AML-193 (cell line): ENCODE measurements at regions not wholly inside any gene's neighbourhood (a gene's known extent, or its start where the extent isn't known, plus 50 kb on each side); places are given as distances from the start of the nearest gene placed in this dataset.

ENCODE experiments used
- DNase-seq, 2 experiments: peaks; one replicate each; lab custom pipeline; 2025; lab: John Stamatoyannopoulos, UW

- DNase-seq = no peak
Measured at GRCh38 chr2:120567128-120567527, 168.5 kb upstream of the GLI2 start.

- no peak for DNase-seq
Measured at GRCh38 chr2:120568089-120568974, 167.3 kb upstream of the GLI2 start.

GRCh38 chr2:120568975-120569268 is 166.7 kb upstream of the GLI2 start:
- DNase-seq = no peak

GRCh38 chr2:120570001-120570400 is 165.7 kb upstream of the GLI2 start:
- no peak for DNase-seq

- DNase-seq = no peak
Measured at GRCh38 chr2:120570546-120570945, 165.1 kb upstream of the GLI2 start.

DNA sequence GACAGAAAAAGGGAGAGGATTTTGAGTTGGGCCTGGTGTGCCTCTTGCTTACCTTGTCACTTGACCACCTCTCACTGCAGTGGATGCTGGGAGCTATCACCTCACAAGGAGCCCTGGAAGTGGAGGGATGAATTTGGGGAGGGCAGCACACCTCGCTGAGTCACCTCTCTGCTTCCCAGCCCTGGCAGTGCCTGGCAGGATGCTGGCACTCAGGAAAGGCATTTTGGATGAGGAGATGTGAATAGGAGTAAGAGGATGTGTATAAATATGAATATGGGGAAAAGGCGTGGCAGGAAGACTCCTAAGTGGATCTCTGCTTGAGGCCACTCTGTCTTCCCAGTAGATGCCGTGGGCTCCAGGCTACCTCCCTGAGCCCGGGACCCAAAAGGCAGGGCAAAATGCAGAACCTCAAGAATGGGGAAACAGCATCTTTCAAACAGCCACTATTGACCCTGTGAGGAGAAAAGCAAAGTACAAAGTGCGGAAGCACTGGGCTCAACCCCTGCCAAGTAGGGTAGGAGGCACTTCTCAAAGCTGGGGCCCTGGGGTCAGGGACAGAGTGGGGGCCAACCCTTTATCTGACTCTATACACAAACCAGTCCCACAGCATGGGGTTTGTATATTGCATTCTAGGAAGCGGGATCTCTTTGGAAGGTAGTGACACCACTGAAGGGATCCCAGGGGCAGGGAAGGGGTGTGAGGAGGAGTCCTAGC is 164.5 kb upstream of the GLI2 start:
- no peak for DNase-seq

- DNase-seq = no peak
Measured at GRCh38 chr2:120572226-120572625, 163.4 kb upstream of the GLI2 start.

GRCh38 chr2:120574620-120575019 is 161.0 kb upstream of the GLI2 start:
- DNase-seq = no peak

DNA sequence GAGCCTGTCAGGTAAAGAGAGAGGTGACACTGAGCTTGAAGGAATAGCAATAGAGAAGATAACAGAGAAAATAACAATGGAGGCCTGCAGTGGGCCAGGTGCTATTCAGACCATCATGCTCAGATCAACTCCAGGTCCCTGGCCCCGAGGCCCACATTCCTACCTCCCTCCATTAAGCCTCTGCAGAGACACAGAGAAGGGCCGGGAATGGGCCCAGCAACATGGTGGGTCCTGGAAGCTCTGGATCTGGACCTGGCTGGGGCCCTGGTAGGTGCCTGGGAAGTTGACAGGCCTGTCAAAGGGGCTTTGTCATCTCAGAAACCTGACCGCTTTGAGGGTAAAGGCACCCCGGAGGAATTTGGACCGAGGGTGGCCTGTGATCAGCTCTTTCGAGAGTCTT is 159.7 kb upstream of the GLI2 start:
- no peak for DNase-seq

DNA sequence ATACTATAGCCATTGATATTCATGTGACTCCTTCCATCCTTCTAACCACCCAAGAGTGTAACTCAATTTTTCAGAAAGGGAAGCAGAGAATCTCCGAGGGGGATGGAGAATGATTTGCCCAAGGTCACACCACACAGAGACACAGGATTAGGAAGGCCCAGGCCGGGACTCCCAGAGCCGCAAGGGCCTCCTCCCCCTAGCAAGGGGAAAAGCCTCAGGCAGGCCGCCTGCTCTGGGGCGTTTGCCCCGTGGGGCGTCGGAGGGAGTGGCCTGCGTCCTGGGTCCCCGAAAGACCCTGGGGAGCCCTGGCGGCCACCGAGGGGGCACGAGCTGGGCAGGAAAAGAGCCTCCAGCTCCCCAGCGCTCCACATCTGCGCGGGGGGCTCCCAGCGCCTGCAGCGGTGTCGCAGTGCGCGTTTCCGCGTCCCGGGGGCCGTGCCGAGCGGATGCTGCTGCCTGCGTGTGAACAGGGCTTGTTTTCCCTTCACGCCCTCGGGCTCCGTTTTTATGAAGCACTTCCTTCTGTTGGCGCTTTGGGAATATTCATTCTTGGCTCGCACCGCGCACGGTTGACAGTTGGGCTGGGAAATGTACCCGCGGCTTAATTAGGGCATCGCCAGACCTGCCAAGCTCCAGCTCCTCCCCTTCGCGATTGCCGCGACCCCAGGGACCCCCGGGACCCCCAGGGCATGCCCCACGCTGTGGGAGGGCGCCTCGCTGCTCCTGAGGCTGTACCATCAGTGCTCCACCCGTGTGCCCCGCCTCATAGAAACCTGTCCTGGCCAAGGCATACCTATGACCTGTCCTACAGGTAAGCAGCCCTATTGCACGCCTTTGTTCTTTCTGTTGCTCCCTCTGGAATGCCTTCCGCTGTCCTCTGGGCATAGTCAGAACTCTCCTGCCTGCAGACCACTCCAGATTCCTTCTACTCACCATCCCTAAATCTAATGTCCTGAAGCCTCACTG is 158.9 kb upstream of the GLI2 start:
- no peak for DNase-seq

DNA sequence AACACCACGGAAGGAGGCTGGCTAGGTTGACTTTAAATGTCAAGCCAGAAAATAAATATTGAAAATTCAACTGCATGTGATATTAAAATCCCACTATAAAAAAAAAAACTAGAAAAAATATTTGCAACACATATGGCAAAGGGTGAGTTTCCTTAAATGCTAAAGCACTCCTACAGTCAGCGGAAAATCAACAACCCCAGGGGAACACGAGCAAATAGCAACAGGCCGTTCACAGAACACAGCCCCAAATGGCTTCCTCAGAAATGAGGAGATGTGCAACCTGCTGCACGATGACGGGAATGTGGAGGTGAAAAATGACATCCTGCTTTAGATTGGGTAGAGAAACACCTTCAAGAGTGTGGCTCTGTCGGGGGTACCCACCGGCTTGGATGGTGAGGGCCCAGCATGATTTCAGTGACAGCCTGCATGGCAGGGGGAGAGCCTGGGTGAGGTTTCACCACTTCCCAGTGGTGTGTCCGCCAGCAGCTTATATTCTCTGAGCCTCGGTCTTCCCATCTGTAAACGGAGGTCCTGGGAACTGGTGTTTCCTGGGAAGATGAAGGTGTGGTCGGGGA is 157.9 kb upstream of the GLI2 start:
- no peak for DNase-seq

DNA sequence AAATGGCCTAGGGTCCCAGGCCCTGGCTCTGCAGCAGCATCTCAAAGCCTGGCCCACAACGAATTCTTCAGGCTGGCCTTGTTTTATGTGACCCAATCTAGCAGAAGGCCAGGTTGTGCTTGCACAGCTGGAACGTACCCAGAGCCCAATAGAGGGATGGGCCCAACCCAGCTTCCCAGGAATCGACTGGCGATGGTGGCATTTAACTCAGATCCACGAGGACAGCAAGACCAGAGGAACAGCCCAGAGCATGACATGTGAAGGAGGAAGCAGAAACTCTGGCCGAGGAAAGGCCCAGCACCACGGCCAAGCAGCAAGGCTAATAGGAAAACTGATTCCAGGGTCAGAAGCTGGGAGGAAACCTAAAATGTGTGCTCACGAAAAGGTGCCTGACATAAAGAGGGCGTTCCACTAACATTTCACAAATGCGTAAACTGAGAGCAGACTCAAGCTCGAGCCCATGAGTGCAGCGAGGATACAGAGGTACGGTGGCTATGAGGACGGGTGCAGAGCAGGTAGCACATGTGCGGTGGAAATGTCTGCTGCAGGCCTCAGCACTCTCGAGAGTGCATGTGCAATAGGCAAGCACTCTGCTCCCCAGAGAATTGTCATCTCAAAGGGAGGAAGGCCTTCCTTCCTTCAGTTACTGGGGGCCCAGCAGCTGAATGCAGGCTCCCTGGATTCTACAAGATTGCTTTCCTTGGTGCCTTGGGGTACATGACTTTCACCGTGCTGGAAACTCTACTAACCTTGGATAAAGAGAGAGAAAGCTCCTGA is 156.9 kb upstream of the GLI2 start:
- DNase-seq = no peak

- no peak for DNase-seq
Measured at GRCh38 chr2:120579916-120580685, 155.6 kb upstream of the GLI2 start.

DNA sequence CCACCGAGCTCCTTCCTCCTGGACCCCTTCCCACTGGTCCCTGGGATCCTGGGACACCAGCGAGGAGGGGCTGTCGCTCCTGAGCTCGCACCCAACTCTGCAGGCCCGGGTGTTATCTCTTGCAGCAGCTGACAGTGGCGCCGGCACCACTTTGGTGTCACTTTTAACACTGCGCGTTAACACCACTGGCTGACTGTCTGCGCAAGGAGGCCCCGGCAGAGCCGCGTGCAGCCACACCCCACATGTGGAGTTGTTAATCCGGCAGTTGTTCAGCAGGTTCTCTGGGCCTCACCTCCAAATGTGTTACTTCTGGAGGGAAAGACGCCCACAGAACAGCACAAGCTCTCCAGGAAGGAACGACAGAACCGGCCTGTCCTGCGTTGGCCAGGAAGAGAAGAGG is 155.0 kb upstream of the GLI2 start:
- DNase-seq = no peak

DNA sequence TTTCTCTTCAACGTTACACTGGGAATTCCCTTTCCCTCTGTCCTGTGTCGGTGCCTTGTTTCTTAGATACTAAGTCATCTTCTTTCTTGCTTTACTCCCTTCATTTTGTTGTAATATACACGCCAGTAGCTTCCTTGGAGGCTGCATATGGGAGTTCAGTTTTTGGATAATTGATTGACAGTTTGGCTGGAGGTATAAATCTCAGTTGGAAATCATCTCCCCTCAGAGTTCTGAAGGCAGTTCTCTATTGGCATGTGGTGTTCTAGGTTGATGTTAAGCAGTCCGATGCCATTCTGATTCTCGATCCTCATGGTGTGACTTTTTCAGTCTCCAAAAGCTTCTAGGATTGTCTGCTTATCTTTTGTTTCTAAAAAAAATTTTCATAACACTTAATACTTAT is 152.5 kb upstream of the GLI2 start:
- no peak for DNase-seq

GRCh38 chr2:120583851-120584570 is 151.7 kb upstream of the GLI2 start:
- DNase-seq = no peak

DNA sequence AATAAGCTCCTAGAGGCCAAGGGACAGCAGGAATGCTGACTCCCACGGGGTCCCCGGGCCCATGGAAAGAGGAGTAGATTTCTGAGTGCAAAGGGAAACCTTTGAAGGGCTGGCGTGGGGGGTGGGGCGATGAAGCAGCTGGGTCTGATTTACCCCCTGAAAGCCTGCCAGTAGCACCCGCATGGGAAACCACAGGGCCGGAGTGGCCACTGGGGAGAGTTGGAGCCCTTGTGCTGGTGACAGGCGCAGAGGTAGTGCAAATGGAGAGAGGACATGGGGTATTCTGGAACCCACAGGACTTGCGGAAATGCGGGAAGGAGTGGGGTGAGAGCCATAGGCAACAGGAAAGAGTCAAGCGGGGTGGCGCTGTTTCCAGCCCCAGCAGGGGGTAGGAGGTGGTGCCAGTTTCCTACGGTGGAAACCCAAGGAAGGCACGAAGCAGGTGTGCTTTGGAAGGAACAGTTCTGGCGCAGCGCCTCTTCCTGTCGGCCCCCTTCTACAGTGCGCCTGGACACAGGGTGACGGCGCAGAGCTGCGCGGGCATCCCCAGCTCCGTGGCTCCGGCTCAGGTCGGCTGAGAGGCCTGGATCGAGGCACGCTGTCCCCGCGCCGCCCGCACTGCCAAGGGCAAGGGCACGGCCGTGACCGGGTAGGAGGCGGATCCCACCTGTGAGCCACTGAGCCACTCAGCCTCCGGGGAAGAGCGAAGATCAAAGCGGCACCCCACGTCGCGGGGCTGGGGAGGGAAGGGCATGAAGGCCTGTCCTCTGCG is 149.0 kb upstream of the GLI2 start:
- no peak for DNase-seq

GRCh38 chr2:120587279-120587996 is 148.2 kb upstream of the GLI2 start:
- DNase-seq = no peak

DNA sequence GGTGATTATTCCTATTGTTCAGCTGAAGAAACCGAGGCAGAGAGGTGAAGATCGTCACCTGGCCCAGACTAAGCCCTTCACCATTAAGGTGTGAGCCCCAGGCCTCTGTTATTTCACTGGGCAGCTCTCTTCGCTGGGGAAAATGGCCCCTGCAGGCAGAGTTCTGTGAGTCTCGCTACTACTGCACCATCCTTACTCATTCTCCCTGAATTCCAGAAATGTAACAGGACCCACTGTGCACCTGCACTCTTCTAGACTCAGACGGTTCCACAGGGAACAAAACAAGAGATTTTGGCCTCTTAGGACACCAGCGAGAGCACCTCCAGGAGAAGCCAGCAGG is 147.7 kb upstream of the GLI2 start:
- no peak for DNase-seq
